Panc1 (cell line): ENCODE measurements at regions not wholly inside any gene's neighbourhood (a gene's known extent, or its start where the extent isn't known, plus 50 kb on each side); places are given as distances from the start of the nearest gene placed in this dataset.

Experiments
- ATAC-seq: fragments of 200-7000 bp; cut with Tn5 transposase; 2 replicates; pipeline ENCODE4 v1.9.1; 2020; ENCODE audit warnings: mild to moderate bottlenecking, moderate library complexity
- BruUV-seq: library from RNA; stranded (reverse); fragments of 400-500 nt; replicated peaks from 2 replicates; lab custom pipeline; 2021; lab: Mats Ljungman, UMichigan
- CTCF ChIA-PET: fragments of 300-600 bp; sonication (Branson Sonifier 250); formaldehyde crosslinking; loops from one replicate; lab custom pipeline; 2022; ENCODE audit warnings: antibody characterized with exemption; lab: Charles Lee
- POLR2A ChIA-PET: fragments of 300-600 bp; sonication (Branson Sonifier 250); formaldehyde crosslinking; loops from one replicate; lab custom pipeline; 2022; ENCODE audit warnings: antibody characterized with exemption; lab: Charles Lee
- DNase-seq: peaks from one replicate; pipeline ENCODE4 v3.0.0-alpha.2; 2010; ENCODE audit warnings: low read depth, low spot score
- H3K27ac ChIP-seq: 2 replicates; pipeline ENCODE4 v1.5.1; 2011; ENCODE audit warnings: mild to moderate bottlenecking, low read length, inconsistent platforms
- H3K27me3 ChIP-seq: fragments of 200-500 bp; sonication (Bioruptor generic); 2 replicates; pipeline ENCODE4 v1.6.0; 2014; ENCODE audit warnings: low read length, inconsistent platforms; ENCODE audit not compliant: control insufficient read depth, insufficient read depth
- H3K36me3 ChIP-seq: fragments of 200-500 bp; sonication (Bioruptor generic); 2 replicates; pipeline ENCODE4 v1.5.1; 2014; ENCODE audit warnings: inconsistent platforms, mild to moderate bottlenecking, low read length, moderate library complexity; ENCODE audit not compliant: control insufficient read depth, insufficient read depth
- H3K4me1 ChIP-seq: 2 replicates; pipeline ENCODE4 v1.5.1; 2011; ENCODE audit warnings: inconsistent platforms, mild to moderate bottlenecking, low read length, moderate library complexity; ENCODE audit not compliant: control insufficient read depth, insufficient read depth
- H3K4me3 ChIP-seq, 2 experiments: 2 replicates each; pipeline ENCODE4 v1.5.1; 2011 to 2012; ENCODE audit warnings: low read depth in 2 of 2, low read length in 2 of 2, mild to moderate bottlenecking in 2 of 2, inconsistent platforms in 1 of 2, moderate library complexity in 1 of 2
- H3K9me3 ChIP-seq: fragments of 200-500 bp; sonication (Bioruptor generic); 2 replicates; pipeline ENCODE4 v1.5.1; 2014; ENCODE audit warnings: low read depth, mild to moderate bottlenecking, inconsistent platforms, low read length, moderate library complexity; ENCODE audit not compliant: control insufficient read depth, insufficient read depth
- POLR2AphosphoS5 ChIP-seq: IDR thresholded peaks from 2 replicates; pipeline ENCODE4 v1.6.1; 2012; ENCODE audit warnings: mild to moderate bottlenecking, low read depth, low read length, moderate library complexity
- SIN3A ChIP-seq: IDR thresholded peaks from 2 replicates; pipeline ENCODE4 v1.6.1; 2012; ENCODE audit warnings: low read depth, mild to moderate bottlenecking, low read length, moderate library complexity, borderline replicate concordance; ENCODE audit not compliant: insufficient read depth
- TCF7L2 ChIP-seq: IDR thresholded peaks from 2 replicates; pipeline ENCODE4 v1.6.1; 2011; ENCODE audit warnings: mild to moderate bottlenecking, low read depth, low read length, inconsistent platforms
- in situ Hi-C: cut with HindIII; loops from 2 replicates; pipeline ENCODE4 v1.10.0; 2016; ENCODE audit warnings: low sequenced_read_pairs, low pct_unique_long_range_greater_than_20kb
- intact Hi-C: fragments of 100-400 bp; cut with micrococcal nuclease; formaldehyde crosslinking; loops from one replicate; pipeline ENCODE4 v1.10.0; 2022; ENCODE audit not compliant: unreplicated experiment
- TF ChIP-seq, protein P1 (sequence below): fragments of 450-650 bp; IDR thresholded peaks from 2 replicates; pipeline ENCODE4 v1.5.1; 2017; ENCODE audit warnings: mild to moderate bottlenecking
- TF ChIP-seq, protein P2 (sequence below), 2 experiments: IDR thresholded peaks; 2 replicates each; pipeline ENCODE4 v1.6.1; 2011 to 2012; ENCODE audit warnings: low read depth in 2 of 2, control low read depth in 1 of 2, low read length in 1 of 2, mild to moderate bottlenecking in 1 of 2, moderate library complexity in 1 of 2; ENCODE audit not compliant: insufficient read depth in 1 of 2

DNA sequence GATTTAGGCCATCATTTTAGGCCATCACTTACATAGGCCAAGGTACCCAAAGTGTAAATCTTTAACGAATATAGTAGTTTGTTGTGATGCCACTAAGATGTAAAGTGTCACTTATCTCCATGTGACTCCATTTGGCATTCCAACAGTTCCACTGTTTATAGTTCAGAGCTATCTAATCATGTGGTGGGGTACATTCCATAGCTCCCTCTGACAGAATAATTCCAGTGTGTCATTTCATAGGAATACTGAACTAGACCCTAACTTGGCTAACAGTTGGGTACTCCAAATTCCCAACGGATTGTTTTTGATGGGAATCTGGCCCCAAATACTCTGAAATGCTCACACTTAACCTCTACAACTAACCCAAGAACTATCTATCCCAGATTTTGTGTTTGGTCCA is 76.7 kb upstream of the FST start:
- Histone ChIP-seq H3K36me3 (no peaks in the 10 kb centered on the region), H3K27me3 (no peaks in the 10 kb centered on the region), H3K27ac (no peak overlapping the region), H3K4me3 (no peak overlapping the region), H3K4me1 (peaks cover 3% of the 10 kb centered on the region; the same call in 1 of the 2 replicates), H3K9me3 (no peaks in the 10 kb centered on the region)
- TF ChIP-seq POLR2AphosphoS5 (no peak), SIN3A (no peak), TCF7L2 (no peak)
- TF ChIP-seq, protein P1, sequence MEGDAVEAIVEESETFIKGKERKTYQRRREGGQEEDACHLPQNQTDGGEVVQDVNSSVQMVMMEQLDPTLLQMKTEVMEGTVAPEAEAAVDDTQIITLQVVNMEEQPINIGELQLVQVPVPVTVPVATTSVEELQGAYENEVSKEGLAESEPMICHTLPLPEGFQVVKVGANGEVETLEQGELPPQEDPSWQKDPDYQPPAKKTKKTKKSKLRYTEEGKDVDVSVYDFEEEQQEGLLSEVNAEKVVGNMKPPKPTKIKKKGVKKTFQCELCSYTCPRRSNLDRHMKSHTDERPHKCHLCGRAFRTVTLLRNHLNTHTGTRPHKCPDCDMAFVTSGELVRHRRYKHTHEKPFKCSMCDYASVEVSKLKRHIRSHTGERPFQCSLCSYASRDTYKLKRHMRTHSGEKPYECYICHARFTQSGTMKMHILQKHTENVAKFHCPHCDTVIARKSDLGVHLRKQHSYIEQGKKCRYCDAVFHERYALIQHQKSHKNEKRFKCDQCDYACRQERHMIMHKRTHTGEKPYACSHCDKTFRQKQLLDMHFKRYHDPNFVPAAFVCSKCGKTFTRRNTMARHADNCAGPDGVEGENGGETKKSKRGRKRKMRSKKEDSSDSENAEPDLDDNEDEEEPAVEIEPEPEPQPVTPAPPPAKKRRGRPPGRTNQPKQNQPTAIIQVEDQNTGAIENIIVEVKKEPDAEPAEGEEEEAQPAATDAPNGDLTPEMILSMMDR, result no peak
- TF ChIP-seq, protein P2, sequence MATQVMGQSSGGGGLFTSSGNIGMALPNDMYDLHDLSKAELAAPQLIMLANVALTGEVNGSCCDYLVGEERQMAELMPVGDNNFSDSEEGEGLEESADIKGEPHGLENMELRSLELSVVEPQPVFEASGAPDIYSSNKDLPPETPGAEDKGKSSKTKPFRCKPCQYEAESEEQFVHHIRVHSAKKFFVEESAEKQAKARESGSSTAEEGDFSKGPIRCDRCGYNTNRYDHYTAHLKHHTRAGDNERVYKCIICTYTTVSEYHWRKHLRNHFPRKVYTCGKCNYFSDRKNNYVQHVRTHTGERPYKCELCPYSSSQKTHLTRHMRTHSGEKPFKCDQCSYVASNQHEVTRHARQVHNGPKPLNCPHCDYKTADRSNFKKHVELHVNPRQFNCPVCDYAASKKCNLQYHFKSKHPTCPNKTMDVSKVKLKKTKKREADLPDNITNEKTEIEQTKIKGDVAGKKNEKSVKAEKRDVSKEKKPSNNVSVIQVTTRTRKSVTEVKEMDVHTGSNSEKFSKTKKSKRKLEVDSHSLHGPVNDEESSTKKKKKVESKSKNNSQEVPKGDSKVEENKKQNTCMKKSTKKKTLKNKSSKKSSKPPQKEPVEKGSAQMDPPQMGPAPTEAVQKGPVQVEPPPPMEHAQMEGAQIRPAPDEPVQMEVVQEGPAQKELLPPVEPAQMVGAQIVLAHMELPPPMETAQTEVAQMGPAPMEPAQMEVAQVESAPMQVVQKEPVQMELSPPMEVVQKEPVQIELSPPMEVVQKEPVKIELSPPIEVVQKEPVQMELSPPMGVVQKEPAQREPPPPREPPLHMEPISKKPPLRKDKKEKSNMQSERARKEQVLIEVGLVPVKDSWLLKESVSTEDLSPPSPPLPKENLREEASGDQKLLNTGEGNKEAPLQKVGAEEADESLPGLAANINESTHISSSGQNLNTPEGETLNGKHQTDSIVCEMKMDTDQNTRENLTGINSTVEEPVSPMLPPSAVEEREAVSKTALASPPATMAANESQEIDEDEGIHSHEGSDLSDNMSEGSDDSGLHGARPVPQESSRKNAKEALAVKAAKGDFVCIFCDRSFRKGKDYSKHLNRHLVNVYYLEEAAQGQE (IDR thresholded peaks at IDR 0.05; ENCODE audit: insufficient read depth in 1 of 2, low read depth in 2 of 2, low read length in 1 of 2), result no peak
- DNase-seq (no peak), ATAC-seq (no peak)
- intact Hi-C loops, result no loop called here
- ChIA-PET POLR2A (no interaction called here), CTCF (no interaction called here)
- no TSS peak for BruUV-seq
- in situ Hi-C loops, result no loop called here

GRCh38 chr5:53405396-53405795 is 75.0 kb upstream of the FST start:
- Histone ChIP-seq H3K4me1 (peaks cover 3% of the 10 kb centered on the region; the same call in 1 of the 2 replicates), H3K9me3 (no peaks in the 10 kb centered on the region), H3K36me3 (no peaks in the 10 kb centered on the region), H3K4me3 (no peak overlapping the region), H3K27me3 (no peaks in the 10 kb centered on the region), H3K27ac (no peak overlapping the region)
- ATAC-seq (no peak), DNase-seq (no peak)
- no TSS peak for BruUV-seq
- ChIA-PET CTCF (no interaction called here), POLR2A (no interaction called here)
- intact Hi-C loops (no loop called here), in situ Hi-C loops (no loop called here)
- TF ChIP-seq SIN3A, result no peak
- TF ChIP-seq, protein P1, result no peak
